Pancreas (tissue), 10 donors: ENCODE measurements at regions not wholly inside any gene's neighbourhood (a gene's known extent, or its start where the extent isn't known, plus 50 kb on each side); places are given as distances from the start of the nearest gene placed in this dataset.
"Not testable (repeated sequence)": the region's sequence is repeated elsewhere in the genome, so short reads cannot be mapped to it uniquely, and the experiment has no call there.

Experiments used
- ATAC-seq, 4 donors: fragments of 200-7000 bp; cut with Tn5 transposase; one replicate each; pipeline versions ENCODE4 v1.8.0 to v1.9.1; 2020; ENCODE audit warnings: mild to moderate bottlenecking in 4 of 4, moderate library complexity in 4 of 4
- DNase-seq, 6 donors: peaks; one replicate each; pipeline ENCODE4 v3.0.0-alpha.2; 2020
- FAIRE-seq: peaks from 2 replicates; lab custom pipeline; 2012; peaks lifted over from hg19 to GRCh38; lab: Jason Lieb, UNC
- H3K27ac ChIP-seq, 4 donors: fragments of 200-600 bp; sonication (generic); 1 replicate in 3 of 4; 2 replicates in 1 of 4; pipeline versions ENCODE4 v1.5.0 to v1.8.0; 2020
- H3K27me3 ChIP-seq, 4 donors: fragments of 200-600 bp; one replicate each; pipeline ENCODE4 v1.8.0; 2021
- H3K36me3 ChIP-seq, 3 donors: fragments of 200-600 bp; sonication (generic) in 1 of 3; one replicate each; pipeline versions ENCODE4 v1.5.0 to v1.8.0; 2020 to 2021
- H3K4me1 ChIP-seq, 3 donors: fragments of 200-600 bp; one replicate each; pipeline ENCODE4 v1.8.0; 2021
- H3K4me3 ChIP-seq, 4 donors: fragments of 200-600 bp; sonication (generic) in 2 of 4; one replicate each; pipeline versions ENCODE4 v1.5.0 to v1.8.0; 2020 to 2021
- H3K9me3 ChIP-seq, 4 donors: fragments of 200-600 bp; one replicate each; pipeline ENCODE4 v1.8.0; 2021
- CTCF ChIP-seq, 4 donors: fragments of 200-600 bp; sonication (generic) in 3 of 4; IDR thresholded peaks; one replicate each; pipeline versions ENCODE4 v1.5.0 to v1.8.0; 2021; ENCODE audit warnings: antibody characterized with exemption in 4 of 4
- WGBS, 2 donors: extraction: QIAGEN DNeasy Blood & Tissue Kit; methylation state at CpG; one replicate each; pipeline ENCODE4 v1.1.7; 2013; 5-methylcytosine and 5-hydroxymethylcytosine counted together
- intact Hi-C, 3 donors: fragments of 100-400 bp; cut with DNase I; formaldehyde crosslinking; loops; one replicate each; pipeline versions ENCODE4 v1.11.1 to v1.14.2; 2022
- donor health status: healthy with polysubstance abuse.
- donor health status: DM: no; HTN: no; CAD: no; lungs with moderate emphysema.
- donor health status: DM: no; HTN: no; CAD: no.
- donor health status: control.
- donor health status: control.
- donor health status: Bipolar disorder and iron deficiency.
- donor health status: DM: yes; HTN: yes; CAD: no.
- donor health status: DM: no; HTN: no; CAD: no.
- donor health status: DM: no; HTN: no; CAD: no.
- donor health status: DM: yes; HTN: yes; CAD: no.

GRCh38 chr7:48837266-48837665, 87.1 kb upstream of the CDC14C start:
- no peaks in the 10 kb centered on the region for H3K27me3 ChIP-seq
- no peaks in the 10 kb centered on the region for H3K4me1 ChIP-seq
- no peak overlapping the region for H3K27ac ChIP-seq
- intact Hi-C loops, result no loop called here
- TF ChIP-seq CTCF (IDR thresholded peaks at IDR 0.05), result no peak
- no peaks in the 10 kb centered on the region for H3K36me3 ChIP-seq
- WGBS, 2 donors, result 46 to 51% methylated on average over 1 of the region's 1 CpG
- FAIRE-seq (no peak), DNase-seq (no peak), ATAC-seq (no peak)
- no peak overlapping the region for H3K4me3 ChIP-seq
- H3K9me3 ChIP-seq, result no peaks in the 10 kb centered on the region

- no peaks in the 10 kb centered on the region for H3K4me1 ChIP-seq
- no peaks in the 10 kb centered on the region for H3K36me3 ChIP-seq
Measured at GRCh38 chr7:48839108-48839507, 85.2 kb upstream of the CDC14C start.

GRCh38 chr7:48841739-48842138, 82.6 kb upstream of the CDC14C start:
- no peak for TF ChIP-seq CTCF (IDR thresholded peaks at IDR 0.05)
- FAIRE-seq, result no peak
- no peak overlapping the region for H3K4me3 ChIP-seq
- no peaks in the 10 kb centered on the region for H3K36me3 ChIP-seq
- ATAC-seq, result no peak
- DNase-seq, result no peak
- 69 to 75% methylated on average over 4 of the region's 4 CpGs for WGBS, 2 donors
- no peak overlapping the region for H3K27ac ChIP-seq
- intact Hi-C loops, result no loop called here
- H3K27me3 ChIP-seq, result no peaks in the 10 kb centered on the region
- H3K4me1 ChIP-seq, result no peaks in the 10 kb centered on the region
- no peaks in the 10 kb centered on the region for H3K9me3 ChIP-seq

More at GRCh38 chr7:48839108-48839507, 85.2 kb upstream of the CDC14C start:
- Histone ChIP-seq H3K9me3 (no peaks in the 10 kb centered on the region), H3K27ac (no peak overlapping the region), H3K4me3 (no peak overlapping the region), H3K27me3 (no peaks in the 10 kb centered on the region)
- intact Hi-C loops, result no loop called here
- no peak for FAIRE-seq
- TF ChIP-seq CTCF (IDR thresholded peaks at IDR 0.05), result no peak
- DNase-seq, result no peak
- ATAC-seq, result no peak
- WGBS, 2 donors, result 53 to 62% methylated on average over 5 of the region's 5 CpGs

- no peak for TF ChIP-seq CTCF (IDR thresholded peaks at IDR 0.05)
- peak in 1 of 6 donors; percentile 36 for DNase-seq
- WGBS, 2 donors, result 18 to 23% methylated on average over 43 to 45 of the region's 45 CpGs
- Histone ChIP-seq H3K27ac (no peak overlapping the region), H3K4me3 (no peak overlapping the region), H3K9me3 (no peaks in the 10 kb centered on the region), H3K36me3 (no peaks in the 10 kb centered on the region), H3K27me3 (no peaks in the 10 kb centered on the region), H3K4me1 (no peaks in the 10 kb centered on the region)
- FAIRE-seq, result no peak
- no peak for ATAC-seq
- intact Hi-C loops, result no loop called here
Measured at GRCh38 chr7:48847917-48848316, 76.4 kb upstream of the CDC14C start.

GRCh38 chr7:48860447-48860846, 63.9 kb upstream of the CDC14C start:
- ATAC-seq, H3K9me3 ChIP-seq, FAIRE-seq, DNase-seq, H3K36me3 ChIP-seq, H3K27ac ChIP-seq, intact Hi-C loops, H3K27me3 ChIP-seq, H3K4me3 ChIP-seq, H3K4me1 ChIP-seq: not testable (repeated sequence)

- WGBS, 2 donors, result 51 to 65% methylated on average over 4 of the region's 4 CpGs
- no peak overlapping the region for H3K27ac ChIP-seq
Measured at GRCh38 chr7:48868916-48869315, 55.4 kb upstream of the CDC14C start.

More at GRCh38 chr7:48868916-48869315, 55.4 kb upstream of the CDC14C start:
- ATAC-seq, result no peak
- no peak for TF ChIP-seq CTCF (IDR thresholded peaks at IDR 0.05)
- intact Hi-C loops, result no loop called here
- Histone ChIP-seq H3K4me1 (no peaks in the 10 kb centered on the region), H3K27me3 (no peaks in the 10 kb centered on the region), H3K4me3 (no peak overlapping the region), H3K36me3 (no peaks in the 10 kb centered on the region), H3K9me3 (no peaks in the 10 kb centered on the region)
- FAIRE-seq, result no peak
- DNase-seq, result no peak
